OCI-LY3 (cell line): ENCODE measurements at regions not wholly inside any gene's neighbourhood (a gene's known extent, or its start where the extent isn't known, plus 50 kb on each side); places are given as distances from the start of the nearest gene placed in this dataset.

ENCODE experiments used
- H2AFZ ChIP-seq: fragments of 200-600, 300-600 bp; shearing (Covaris generic); 2 replicates; pipeline ENCODE4 v1.6.0; 2014; ENCODE audit warnings: antibody characterized with exemption, low read depth, low read length
- H3K27ac ChIP-seq: fragments of 200-600, 300-600 bp; sonication (generic); 2 replicates; pipeline ENCODE4 v1.5.1; 2014; ENCODE audit warnings: mild to moderate bottlenecking, low read length, moderate library complexity, mixed read lengths
- H3K27me3 ChIP-seq: fragments of 200-600, 300-600 bp; sonication (generic); 2 replicates; pipeline ENCODE4 v1.6.1; 2014; ENCODE audit warnings: low read depth, low read length, mixed read lengths
- H3K36me3 ChIP-seq: fragments of 200-600, 300-600 bp; sonication (generic); replicated peaks from 2 replicates; pipeline ENCODE3; 2014; ENCODE audit warnings: low read depth, low read length, mixed read lengths
- H3K4me1 ChIP-seq: fragments of 300-600, 200-600 bp; sonication (generic); 2 replicates; pipeline ENCODE4 v1.6.1; 2014; ENCODE audit warnings: low read length, mixed read lengths
- H3K4me2 ChIP-seq: fragments of 200-600, 300-600 bp; sonication (generic); 2 replicates; pipeline ENCODE4 v1.6.1; 2014; ENCODE audit warnings: low read length, mixed read lengths
- H3K4me3 ChIP-seq: fragments of 300-600, 200-600 bp; sonication (generic); 2 replicates; pipeline ENCODE4 v1.5.1; 2014; ENCODE audit warnings: antibody characterized with exemption, mild to moderate bottlenecking, low read length, moderate library complexity
- H3K79me2 ChIP-seq: fragments of 300-600, 200-600 bp; shearing (Covaris generic); 2 replicates; pipeline ENCODE4 v1.6.1; 2014; ENCODE audit warnings: mild to moderate bottlenecking, low read length, mixed read lengths
- H3K9ac ChIP-seq: fragments of 300-600, 200-600 bp; shearing (Covaris generic); 2 replicates; pipeline ENCODE4 v1.6.0; 2014; ENCODE audit warnings: mild to moderate bottlenecking, low read length, moderate library complexity
- H3K9me3 ChIP-seq: fragments of 200-600, 300-600 bp; shearing (Covaris generic); 2 replicates; pipeline ENCODE4 v1.6.1; 2014; ENCODE audit warnings: low read length, mixed read lengths; ENCODE audit not compliant: insufficient read depth
- H4K20me1 ChIP-seq: fragments of 200-600, 300-600 bp; sonication (generic); 2 replicates; pipeline ENCODE4 v1.6.1; 2016; ENCODE audit warnings: low read length, mixed read lengths; ENCODE audit not compliant: insufficient read depth
- EZH2phosphoT487 ChIP-seq: fragments of 200-600 bp; shearing (Covaris generic); IDR thresholded peaks from 2 replicates; pipeline ENCODE4 v1.6.1; 2018; ENCODE audit warnings: antibody characterized with exemption, mixed run types, low read depth
- TF ChIP-seq, protein P1 (sequence below): fragments of 200-600, 300-600 bp; sonication (generic); IDR thresholded peaks from 2 replicates; pipeline ENCODE4 v1.5.1; 2014; ENCODE audit warnings: antibody characterized with exemption, low read length, low read depth

DNA sequence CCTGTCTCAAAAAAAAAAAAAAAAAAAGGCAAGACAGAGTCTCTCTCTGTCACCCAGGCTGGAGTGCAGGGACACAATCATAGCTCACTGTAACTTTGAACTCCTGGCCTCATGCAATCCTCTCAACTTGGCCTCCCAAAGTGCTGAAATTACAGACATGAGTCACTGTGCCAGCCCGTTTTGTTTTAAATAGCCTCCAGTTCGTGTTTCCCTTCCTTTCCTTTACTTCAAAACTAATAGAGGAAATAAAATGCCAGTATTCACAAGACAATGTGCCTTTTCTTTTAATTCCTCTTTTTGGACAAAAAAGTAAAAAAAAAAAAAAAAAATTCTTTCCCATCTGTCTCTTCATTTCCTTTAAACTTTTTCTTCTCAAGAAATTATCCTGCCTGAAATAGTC lies 54.5 kb upstream of the ACMSD start:
- TF ChIP-seq, protein P1, sequence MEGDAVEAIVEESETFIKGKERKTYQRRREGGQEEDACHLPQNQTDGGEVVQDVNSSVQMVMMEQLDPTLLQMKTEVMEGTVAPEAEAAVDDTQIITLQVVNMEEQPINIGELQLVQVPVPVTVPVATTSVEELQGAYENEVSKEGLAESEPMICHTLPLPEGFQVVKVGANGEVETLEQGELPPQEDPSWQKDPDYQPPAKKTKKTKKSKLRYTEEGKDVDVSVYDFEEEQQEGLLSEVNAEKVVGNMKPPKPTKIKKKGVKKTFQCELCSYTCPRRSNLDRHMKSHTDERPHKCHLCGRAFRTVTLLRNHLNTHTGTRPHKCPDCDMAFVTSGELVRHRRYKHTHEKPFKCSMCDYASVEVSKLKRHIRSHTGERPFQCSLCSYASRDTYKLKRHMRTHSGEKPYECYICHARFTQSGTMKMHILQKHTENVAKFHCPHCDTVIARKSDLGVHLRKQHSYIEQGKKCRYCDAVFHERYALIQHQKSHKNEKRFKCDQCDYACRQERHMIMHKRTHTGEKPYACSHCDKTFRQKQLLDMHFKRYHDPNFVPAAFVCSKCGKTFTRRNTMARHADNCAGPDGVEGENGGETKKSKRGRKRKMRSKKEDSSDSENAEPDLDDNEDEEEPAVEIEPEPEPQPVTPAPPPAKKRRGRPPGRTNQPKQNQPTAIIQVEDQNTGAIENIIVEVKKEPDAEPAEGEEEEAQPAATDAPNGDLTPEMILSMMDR, result no peak
- TF ChIP-seq EZH2phosphoT487, result no peak
- no peak overlapping the region for H3K9ac ChIP-seq
- H3K4me1 ChIP-seq, result peaks cover 13% of the 10 kb centered on the region
- no peak overlapping the region for H3K4me2 ChIP-seq
- H3K4me3 ChIP-seq, result no peak overlapping the region
- no peak overlapping the region for H2AFZ ChIP-seq
- no peaks in the 10 kb centered on the region for H4K20me1 ChIP-seq
- no peaks in the 10 kb centered on the region for H3K36me3 ChIP-seq
- H3K9me3 ChIP-seq, result no peaks in the 10 kb centered on the region
- H3K27ac ChIP-seq, result no peak overlapping the region
- no peaks in the 10 kb centered on the region for H3K27me3 ChIP-seq
- H3K79me2 ChIP-seq, result no peaks in the 10 kb centered on the region

DNA sequence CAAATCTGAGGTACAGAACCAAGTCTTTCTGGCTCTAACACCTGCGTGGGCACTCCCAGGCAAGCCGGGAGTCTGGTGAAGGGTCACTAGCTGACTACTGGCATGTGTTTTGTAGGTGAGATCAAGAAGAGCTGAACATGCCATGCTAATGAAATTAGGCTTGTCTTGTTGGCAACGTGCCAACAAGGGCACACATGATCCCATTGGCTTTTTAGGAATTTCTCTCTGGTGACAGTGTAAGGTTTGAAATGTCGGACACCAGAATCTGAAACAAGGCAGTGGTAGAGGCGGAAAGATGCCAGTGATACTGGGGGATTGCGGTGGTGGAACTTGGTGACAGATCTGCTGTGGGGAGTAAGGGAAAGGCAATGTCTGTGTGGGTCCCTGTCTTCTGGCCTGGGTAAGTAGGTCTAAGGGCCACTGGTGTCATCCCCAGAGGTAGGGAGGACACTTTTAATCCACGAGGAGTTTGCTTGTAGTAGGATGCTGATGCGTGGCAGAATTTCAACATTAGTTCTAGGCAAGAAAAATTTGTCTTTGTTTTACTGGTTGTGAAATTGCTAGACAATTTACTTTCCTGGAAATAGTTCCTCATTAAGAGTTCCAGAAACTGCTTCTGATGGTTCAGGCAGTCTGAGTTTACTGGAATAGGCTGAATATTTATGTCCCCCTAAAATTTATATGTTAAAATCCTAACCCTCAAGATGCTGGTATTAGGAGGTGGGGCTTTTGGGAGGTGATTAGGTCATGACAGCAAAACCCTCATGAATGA lies 52.6 kb upstream of the ACMSD start:
- no peaks in the 10 kb centered on the region for H3K36me3 ChIP-seq
- no peak overlapping the region for H3K4me2 ChIP-seq
- H3K27ac ChIP-seq, result no peak overlapping the region
- H3K9ac ChIP-seq, result no peak overlapping the region
- H3K4me3 ChIP-seq, result no peak overlapping the region
- H3K27me3 ChIP-seq, result no peaks in the 10 kb centered on the region
- H3K4me1 ChIP-seq, result peaks cover 12% of the 10 kb centered on the region
- TF ChIP-seq, protein P1, result no peak
- TF ChIP-seq EZH2phosphoT487, result no peak
- H4K20me1 ChIP-seq, result no peaks in the 10 kb centered on the region
- H2AFZ ChIP-seq, result no peak overlapping the region
- H3K9me3 ChIP-seq, result no peaks in the 10 kb centered on the region
- no peaks in the 10 kb centered on the region for H3K79me2 ChIP-seq

DNA sequence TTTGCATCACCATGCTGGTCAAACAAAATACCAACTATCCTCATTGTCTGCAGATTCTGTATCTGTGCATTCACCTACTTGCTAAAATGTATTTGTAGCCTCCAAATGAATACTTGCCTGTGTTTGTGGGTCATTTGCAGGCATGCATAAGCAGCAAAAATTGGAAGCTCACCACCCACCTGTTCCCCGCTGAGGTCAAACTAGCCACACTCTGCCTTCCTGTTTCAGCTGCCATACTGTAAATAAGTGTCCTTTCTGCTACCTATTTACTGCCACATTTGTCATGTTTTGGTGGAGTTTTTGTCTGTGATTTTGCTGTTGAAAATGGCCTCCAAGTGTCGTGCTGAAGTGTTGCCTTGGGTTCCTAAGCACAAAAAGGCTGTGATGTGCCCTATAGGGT lies 50.0 kb upstream of the ACMSD start:
- Histone ChIP-seq H3K4me2 (no peak overlapping the region), H3K9me3 (no peaks in the 10 kb centered on the region), H3K79me2 (no peaks in the 10 kb centered on the region), H3K36me3 (no peaks in the 10 kb centered on the region), H3K4me3 (no peak overlapping the region), H3K27ac (no peak overlapping the region), H2AFZ (no peak overlapping the region), H4K20me1 (no peaks in the 10 kb centered on the region), H3K9ac (no peak overlapping the region), H3K4me1 (peaks cover 5% of the 10 kb centered on the region), H3K27me3 (no peaks in the 10 kb centered on the region)
- TF ChIP-seq, protein P1, result no peak
- TF ChIP-seq EZH2phosphoT487, result no peak
